Neural cell (in vitro differentiated cells): ENCODE measurements at regions not wholly inside any gene's neighbourhood (a gene's known extent, or its start where the extent isn't known, plus 50 kb on each side); places are given as distances from the start of the nearest gene placed in this dataset.

Experiments
- H2AFZ ChIP-seq: fragments of 200-600, 300-800 bp; sonication (generic), shearing (Covaris generic); 2 replicates; pipeline ENCODE4 v1.6.0; 2014; ENCODE audit warnings: low read depth, mild to moderate bottlenecking, antibody characterized with exemption, low read length, moderate library complexity
- H3F3A ChIP-seq: fragments of 200-600 bp; shearing (Covaris generic); 2 replicates; pipeline ENCODE4 v1.6.1; 2016; ENCODE audit warnings: mild to moderate bottlenecking, moderate library complexity, mixed read lengths, antibody characterized with exemption, low read length; ENCODE audit not compliant: insufficient read depth, poor library complexity, severe bottlenecking
- H3K27ac ChIP-seq: fragments of 200-600, 300-800 bp; sonication (generic), shearing (Covaris generic); 2 replicates; pipeline ENCODE4 v1.5.1; 2014; ENCODE audit warnings: mild to moderate bottlenecking, low read length, moderate library complexity
- H3K27me3 ChIP-seq: fragments of 300-800, 200-600 bp; sonication (generic), shearing (Covaris generic); 2 replicates; pipeline ENCODE4 v1.6.0; 2014; ENCODE audit warnings: mild to moderate bottlenecking, low read depth, low read length, moderate library complexity; ENCODE audit not compliant: insufficient read depth
- H3K36me3 ChIP-seq: fragments of 300-800, 200-600 bp; sonication (generic), shearing (Covaris generic); 2 replicates; pipeline ENCODE4 v1.5.1; 2014; ENCODE audit warnings: mild to moderate bottlenecking, antibody characterized with exemption, low read length, moderate library complexity; ENCODE audit not compliant: insufficient read depth
- H3K4me2 ChIP-seq: fragments of 300-800, 200-600 bp; sonication (generic), shearing (Covaris generic); 2 replicates; pipeline ENCODE4 v1.6.0; 2014; ENCODE audit warnings: mild to moderate bottlenecking, low read length
- H3K4me3 ChIP-seq: fragments of 300-800, 200-600 bp; sonication (generic), shearing (Covaris generic); 2 replicates; pipeline ENCODE4 v1.5.1; 2014; ENCODE audit warnings: mild to moderate bottlenecking, low read length, moderate library complexity
- H3K79me2 ChIP-seq: fragments of 200-600 bp; shearing (Covaris generic); replicated peaks from 2 replicates; pipeline ENCODE4 v1.6.0; 2014; ENCODE audit warnings: mild to moderate bottlenecking, low read length, moderate library complexity; ENCODE audit not compliant: insufficient read depth
- H3K9ac ChIP-seq: fragments of 300-800, 200-600 bp; sonication (generic), shearing (Covaris generic); 2 replicates; pipeline ENCODE4 v1.6.1; 2016; ENCODE audit warnings: mild to moderate bottlenecking, low read length, mixed read lengths
- H3K9me2 ChIP-seq: fragments of 200-600 bp; shearing (Covaris generic); 2 replicates; pipeline ENCODE4 v1.6.1; 2016; ENCODE audit warnings: mild to moderate bottlenecking, low read length, mixed read lengths; ENCODE audit not compliant: insufficient read depth
- H3K9me3 ChIP-seq: fragments of 200-600, 300-800 bp; sonication (generic), shearing (Covaris generic); 2 replicates; pipeline ENCODE4 v1.6.1; 2016; ENCODE audit warnings: mild to moderate bottlenecking, mixed run types, low read length, moderate library complexity, mixed read lengths
- H4K20me1 ChIP-seq: fragments of 200-600 bp; shearing (Covaris generic); 2 replicates; pipeline ENCODE4 v1.6.1; 2016; ENCODE audit warnings: mild to moderate bottlenecking, mixed run types; ENCODE audit not compliant: insufficient read depth
- EP300 ChIP-seq: fragments of 450-650 bp; conservative IDR thresholded peaks from 2 replicates; pipeline ENCODE4 v1.6.1; 2014; ENCODE audit warnings: antibody characterized with exemption, mild to moderate bottlenecking, moderate library complexity; ENCODE audit not compliant: poor library complexity, severe bottlenecking
- EZH2 ChIP-seq: fragments of 200-600, 300-800 bp; shearing (Covaris generic), sonication (generic); IDR thresholded peaks from 2 replicates; pipeline ENCODE4 v1.6.1; 2014; ENCODE audit warnings: antibody characterized with exemption, low read length, borderline replicate concordance, mild to moderate bottlenecking; ENCODE audit not compliant: insufficient read depth, poor library complexity, severe bottlenecking
- MXI1 ChIP-seq: fragments of 450-650 bp; conservative IDR thresholded peaks from 2 replicates; pipeline ENCODE4 v1.6.1; 2014; ENCODE audit warnings: antibody characterized with exemption, mild to moderate bottlenecking; ENCODE audit not compliant: poor library complexity, severe bottlenecking
- POLR2AphosphoS5 ChIP-seq: IDR thresholded peaks from 2 replicates; pipeline ENCODE4 v1.6.1; 2012
- RAD21 ChIP-seq: fragments of 450-650 bp; conservative IDR thresholded peaks from 2 replicates; pipeline ENCODE4 v1.6.1; 2014; ENCODE audit warnings: antibody characterized with exemption, mild to moderate bottlenecking, moderate library complexity
- SMC3 ChIP-seq: fragments of 450-650 bp; conservative IDR thresholded peaks from 2 replicates; pipeline ENCODE4 v1.6.1; 2014; ENCODE audit warnings: antibody characterized with exemption, mild to moderate bottlenecking, moderate library complexity; ENCODE audit not compliant: poor library complexity
- TAF1 ChIP-seq: IDR thresholded peaks from 2 replicates; pipeline ENCODE4 v1.6.1; 2012; ENCODE audit warnings: low read depth
- TF ChIP-seq, protein P1 (sequence below): fragments of 450-650 bp; IDR thresholded peaks from 2 replicates; pipeline ENCODE4 v1.5.1; 2014; ENCODE audit warnings: antibody characterized with exemption, mild to moderate bottlenecking, moderate library complexity; ENCODE audit not compliant: poor library complexity, severe bottlenecking
- TF ChIP-seq, protein P2 (sequence below): IDR thresholded peaks from 2 replicates; pipeline ENCODE4 v1.6.1; 2012; ENCODE audit warnings: borderline replicate concordance

DNA sequence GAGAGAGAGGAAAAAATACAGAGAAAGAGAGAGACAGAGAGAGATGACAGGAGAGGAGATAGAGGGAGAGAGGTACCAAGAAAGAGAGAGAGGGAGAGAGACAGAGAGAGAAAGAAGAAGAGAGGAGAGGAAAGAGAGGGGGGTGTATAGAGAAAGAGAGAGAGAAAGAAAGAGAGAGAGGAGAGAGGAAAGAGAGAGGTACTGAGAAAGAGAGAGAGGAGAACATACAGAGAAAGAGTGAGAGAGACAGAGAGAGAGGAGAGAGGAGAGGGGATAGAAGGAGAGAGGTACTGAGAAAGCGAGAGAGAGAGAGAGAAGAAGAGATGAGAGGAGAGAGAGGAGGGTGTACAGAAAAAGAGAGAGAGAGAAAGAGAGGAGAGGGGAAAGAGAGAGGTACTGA lies 269.4 kb downstream of the CRLF2 start:
- H3K9me3 ChIP-seq: no peaks in the 10 kb centered on the region
- no peaks in the 10 kb centered on the region for H3K9me2 ChIP-seq
- H3F3A ChIP-seq: no peaks in the 10 kb centered on the region
- H2AFZ ChIP-seq: no peak overlapping the region
- H3K4me2 ChIP-seq: no peak overlapping the region
- no peaks in the 10 kb centered on the region for H3K36me3 ChIP-seq
- no peak overlapping the region for H3K9ac ChIP-seq
- H3K27me3 ChIP-seq: peaks cover 18% of the 10 kb centered on the region
- no peak overlapping the region for H3K27ac ChIP-seq
- H3K4me3 ChIP-seq: no peak overlapping the region
- no peak for TF ChIP-seq TAF1
- no peak for TF ChIP-seq POLR2AphosphoS5
- no peak for TF ChIP-seq RAD21
- TF ChIP-seq, protein P1, sequence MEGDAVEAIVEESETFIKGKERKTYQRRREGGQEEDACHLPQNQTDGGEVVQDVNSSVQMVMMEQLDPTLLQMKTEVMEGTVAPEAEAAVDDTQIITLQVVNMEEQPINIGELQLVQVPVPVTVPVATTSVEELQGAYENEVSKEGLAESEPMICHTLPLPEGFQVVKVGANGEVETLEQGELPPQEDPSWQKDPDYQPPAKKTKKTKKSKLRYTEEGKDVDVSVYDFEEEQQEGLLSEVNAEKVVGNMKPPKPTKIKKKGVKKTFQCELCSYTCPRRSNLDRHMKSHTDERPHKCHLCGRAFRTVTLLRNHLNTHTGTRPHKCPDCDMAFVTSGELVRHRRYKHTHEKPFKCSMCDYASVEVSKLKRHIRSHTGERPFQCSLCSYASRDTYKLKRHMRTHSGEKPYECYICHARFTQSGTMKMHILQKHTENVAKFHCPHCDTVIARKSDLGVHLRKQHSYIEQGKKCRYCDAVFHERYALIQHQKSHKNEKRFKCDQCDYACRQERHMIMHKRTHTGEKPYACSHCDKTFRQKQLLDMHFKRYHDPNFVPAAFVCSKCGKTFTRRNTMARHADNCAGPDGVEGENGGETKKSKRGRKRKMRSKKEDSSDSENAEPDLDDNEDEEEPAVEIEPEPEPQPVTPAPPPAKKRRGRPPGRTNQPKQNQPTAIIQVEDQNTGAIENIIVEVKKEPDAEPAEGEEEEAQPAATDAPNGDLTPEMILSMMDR: no peak
- no peak for TF ChIP-seq MXI1
- TF ChIP-seq SMC3: no peak
- TF ChIP-seq EZH2: no peak
- TF ChIP-seq EP300: no peak
- TF ChIP-seq, protein P2, sequence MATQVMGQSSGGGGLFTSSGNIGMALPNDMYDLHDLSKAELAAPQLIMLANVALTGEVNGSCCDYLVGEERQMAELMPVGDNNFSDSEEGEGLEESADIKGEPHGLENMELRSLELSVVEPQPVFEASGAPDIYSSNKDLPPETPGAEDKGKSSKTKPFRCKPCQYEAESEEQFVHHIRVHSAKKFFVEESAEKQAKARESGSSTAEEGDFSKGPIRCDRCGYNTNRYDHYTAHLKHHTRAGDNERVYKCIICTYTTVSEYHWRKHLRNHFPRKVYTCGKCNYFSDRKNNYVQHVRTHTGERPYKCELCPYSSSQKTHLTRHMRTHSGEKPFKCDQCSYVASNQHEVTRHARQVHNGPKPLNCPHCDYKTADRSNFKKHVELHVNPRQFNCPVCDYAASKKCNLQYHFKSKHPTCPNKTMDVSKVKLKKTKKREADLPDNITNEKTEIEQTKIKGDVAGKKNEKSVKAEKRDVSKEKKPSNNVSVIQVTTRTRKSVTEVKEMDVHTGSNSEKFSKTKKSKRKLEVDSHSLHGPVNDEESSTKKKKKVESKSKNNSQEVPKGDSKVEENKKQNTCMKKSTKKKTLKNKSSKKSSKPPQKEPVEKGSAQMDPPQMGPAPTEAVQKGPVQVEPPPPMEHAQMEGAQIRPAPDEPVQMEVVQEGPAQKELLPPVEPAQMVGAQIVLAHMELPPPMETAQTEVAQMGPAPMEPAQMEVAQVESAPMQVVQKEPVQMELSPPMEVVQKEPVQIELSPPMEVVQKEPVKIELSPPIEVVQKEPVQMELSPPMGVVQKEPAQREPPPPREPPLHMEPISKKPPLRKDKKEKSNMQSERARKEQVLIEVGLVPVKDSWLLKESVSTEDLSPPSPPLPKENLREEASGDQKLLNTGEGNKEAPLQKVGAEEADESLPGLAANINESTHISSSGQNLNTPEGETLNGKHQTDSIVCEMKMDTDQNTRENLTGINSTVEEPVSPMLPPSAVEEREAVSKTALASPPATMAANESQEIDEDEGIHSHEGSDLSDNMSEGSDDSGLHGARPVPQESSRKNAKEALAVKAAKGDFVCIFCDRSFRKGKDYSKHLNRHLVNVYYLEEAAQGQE: no peak
- no peaks in the 10 kb centered on the region for H3K79me2 ChIP-seq
- no peaks in the 10 kb centered on the region for H4K20me1 ChIP-seq

DNA sequence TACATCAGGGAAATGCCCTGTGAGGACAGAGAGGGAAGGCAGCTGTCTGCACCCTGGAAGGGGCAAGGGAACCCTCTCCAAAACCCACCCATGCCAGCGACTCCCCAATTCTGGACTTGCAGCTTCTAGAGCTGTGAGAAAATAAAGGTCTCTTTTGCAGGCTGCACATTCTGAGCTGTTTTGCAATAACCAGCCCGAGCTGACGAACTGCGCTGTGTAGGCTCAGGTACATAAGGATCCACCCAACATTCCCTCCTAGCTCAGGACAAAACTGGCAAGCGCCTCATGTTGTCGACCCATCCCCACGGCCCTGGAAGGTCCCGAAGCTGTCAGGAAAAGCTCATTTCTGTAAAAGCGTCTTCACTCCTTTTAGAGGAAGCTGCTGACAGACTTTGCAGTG lies 271.8 kb downstream of the CRLF2 start:
- H3K4me2 ChIP-seq: no peak overlapping the region

More for the DNA sequence above, 271.8 kb downstream of the CRLF2 start:
- H3K9ac ChIP-seq: no peak overlapping the region
- no peaks in the 10 kb centered on the region for H4K20me1 ChIP-seq
- TF ChIP-seq SMC3 (no peak), POLR2AphosphoS5 (no peak), EP300 (no peak), EZH2 (no peak), MXI1 (no peak), RAD21 (no peak), TAF1 (no peak)
- TF ChIP-seq, protein P1: no peak
- TF ChIP-seq, protein P2: no peak
- H3K27ac ChIP-seq: no peak overlapping the region
- peaks cover 18% of the 10 kb centered on the region for H3K27me3 ChIP-seq
- no peaks in the 10 kb centered on the region for H3K36me3 ChIP-seq
- no peak overlapping the region for H3K4me3 ChIP-seq
- no peaks in the 10 kb centered on the region for H3K9me2 ChIP-seq
- H3K79me2 ChIP-seq: no peaks in the 10 kb centered on the region
- no peak overlapping the region for H2AFZ ChIP-seq
- no peaks in the 10 kb centered on the region for H3F3A ChIP-seq
- no peaks in the 10 kb centered on the region for H3K9me3 ChIP-seq
